A172 (cell line): ENCODE measurements at regions not wholly inside any gene's neighbourhood (a gene's known extent, or its start where the extent isn't known, plus 50 kb on each side); places are given as distances from the start of the nearest gene placed in this dataset.
"Not testable (repeated sequence)": the region's sequence is repeated elsewhere in the genome, so short reads cannot be mapped to it uniquely, and the experiment has no call there.

ENCODE experiments used
- DNase-seq: peaks from one replicate; pipeline ENCODE4 v3.0.0-alpha.2; 2015; ENCODE audit warnings: low spot score

DNA sequence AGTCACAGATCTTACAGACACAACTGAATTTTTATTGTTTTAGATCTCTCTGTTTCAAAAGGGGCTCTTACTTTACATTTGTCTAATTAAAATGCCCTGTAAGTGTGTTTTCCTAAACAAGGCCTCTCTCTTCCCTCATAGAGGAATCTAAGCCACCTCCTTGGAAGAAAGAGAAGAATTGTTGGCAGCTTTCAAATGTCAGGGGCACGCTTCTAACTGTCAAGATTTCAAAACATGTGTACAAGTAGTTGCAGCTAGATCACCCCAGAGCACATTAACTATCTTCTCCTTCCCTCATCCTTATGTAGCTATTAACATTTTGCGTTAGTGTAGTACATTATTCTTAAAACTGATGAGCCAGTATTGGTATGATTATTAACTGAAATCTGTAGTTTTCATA lies 266.5 kb upstream of the BOD1L1 start:
- no peak for DNase-seq

DNA sequence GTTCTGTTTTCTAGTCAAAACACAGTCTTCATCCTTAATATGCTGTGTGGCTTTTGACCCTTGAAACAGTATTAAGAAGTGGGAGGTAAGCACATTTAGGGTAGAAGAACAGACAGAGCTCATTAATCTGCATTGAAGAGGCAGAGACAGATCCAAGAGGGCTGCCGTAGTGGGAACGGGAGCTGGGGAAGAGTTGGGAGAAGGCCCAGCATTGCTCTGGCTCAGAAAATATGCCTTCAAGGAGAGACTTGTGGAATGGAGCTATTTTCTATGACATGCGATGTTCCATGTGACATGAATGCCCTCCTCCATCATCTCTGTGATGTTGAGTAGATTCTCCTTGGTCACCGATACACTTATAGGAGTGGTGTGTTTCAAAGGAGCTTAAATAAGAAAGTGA lies 273.3 kb upstream of the BOD1L1 start:
- DNase-seq = no peak

- no peak for DNase-seq
Measured at GRCh38 chr4:13902146-13902545, 274.6 kb upstream of the BOD1L1 start.

GRCh38 chr4:13903061-13903460 lies 275.5 kb upstream of the BOD1L1 start:
- no peak for DNase-seq

DNA sequence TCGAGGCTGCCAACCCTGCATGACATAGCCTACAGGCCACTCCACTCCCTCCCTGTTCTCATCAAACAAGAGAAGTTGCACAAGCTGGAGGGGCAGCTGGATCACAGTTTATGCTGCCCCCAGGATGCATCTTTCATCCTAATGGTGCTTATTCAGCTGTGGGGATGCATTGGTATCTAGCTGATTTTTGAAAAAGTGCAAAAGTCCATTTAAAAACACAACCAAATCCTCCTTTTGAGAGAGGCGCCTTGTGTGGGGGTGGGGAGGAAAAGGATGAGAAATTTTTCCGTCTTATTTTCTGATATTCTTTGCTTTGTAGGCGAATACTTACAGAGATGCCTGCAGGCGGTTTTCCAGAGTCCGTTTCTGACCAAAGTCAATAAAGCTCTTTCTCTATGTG lies 276.4 kb upstream of the BOD1L1 start:
- DNase-seq = no peak

DNA sequence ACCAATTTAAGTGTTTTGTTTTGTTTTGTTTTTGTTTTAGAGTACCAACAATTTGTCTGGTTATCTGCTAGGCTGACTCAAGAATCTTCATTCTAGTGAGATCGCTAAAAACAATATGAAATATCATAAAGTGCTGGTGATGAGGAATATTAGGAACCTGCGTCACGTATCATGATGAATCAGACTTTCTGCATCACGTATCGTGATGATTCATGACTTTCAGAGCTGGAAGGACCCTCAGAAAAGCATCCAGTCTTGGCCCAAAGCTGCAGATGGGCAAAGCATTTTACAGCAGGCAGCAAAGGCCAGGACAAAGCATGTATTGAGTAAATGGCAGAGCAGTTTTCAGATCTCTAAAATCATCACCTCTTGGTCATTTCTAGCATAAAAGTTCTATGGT lies 278.0 kb upstream of the BOD1L1 start:
- peak; percentile 5 for DNase-seq

GRCh38 chr4:13906727-13907126 lies 279.2 kb upstream of the BOD1L1 start:
- no peak for DNase-seq

- peak; percentile 94 for DNase-seq
Measured at GRCh38 chr4:13907255-13907751, 279.8 kb upstream of the BOD1L1 start.

- no peak for DNase-seq
Measured at GRCh38 chr4:13908455-13908854, 280.9 kb upstream of the BOD1L1 start.

DNA sequence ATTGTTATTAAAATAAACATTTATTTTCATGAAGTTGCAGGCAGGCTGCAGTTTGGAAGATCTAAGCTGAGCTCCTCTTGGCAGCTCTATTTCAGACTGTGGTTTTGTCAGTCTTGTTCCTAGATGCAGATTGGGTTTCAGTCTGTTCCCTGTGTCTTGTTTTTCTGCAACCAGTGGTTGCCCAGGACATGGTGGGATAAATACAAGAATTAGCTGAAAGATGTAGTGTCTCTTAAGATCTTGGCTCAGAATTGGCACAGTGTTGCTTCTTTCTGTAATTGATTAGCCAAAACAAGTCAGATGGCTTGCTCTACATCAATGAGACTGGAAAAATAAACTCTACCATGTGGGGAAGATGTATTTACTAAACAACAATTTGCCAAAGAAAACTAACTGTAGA lies 283.0 kb upstream of the BOD1L1 start:
- no peak for DNase-seq

DNA sequence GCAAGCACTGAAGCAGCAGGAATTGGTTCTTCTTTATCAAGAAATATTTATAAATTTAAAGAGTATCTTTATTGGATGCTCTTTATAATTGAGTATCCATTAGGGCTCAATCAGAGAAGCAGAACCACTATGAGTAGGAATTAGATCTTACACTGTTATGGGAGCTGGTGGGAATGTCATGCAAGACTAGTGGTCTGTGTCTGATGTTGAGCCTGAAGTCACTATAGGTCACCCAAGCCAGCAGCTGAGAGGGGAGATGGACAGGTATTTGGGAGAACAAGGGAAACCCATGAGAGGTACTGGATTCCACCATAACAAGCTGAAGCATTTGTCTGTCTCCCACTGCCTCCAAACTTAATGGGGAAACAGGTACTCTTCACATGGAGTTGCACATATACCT lies 283.7 kb upstream of the BOD1L1 start:
- DNase-seq = no peak

GRCh38 chr4:13912436-13912925 lies 285.0 kb upstream of the BOD1L1 start:
- no peak for DNase-seq

GRCh38 chr4:13912966-13913365 lies 285.4 kb upstream of the BOD1L1 start:
- no peak for DNase-seq

DNA sequence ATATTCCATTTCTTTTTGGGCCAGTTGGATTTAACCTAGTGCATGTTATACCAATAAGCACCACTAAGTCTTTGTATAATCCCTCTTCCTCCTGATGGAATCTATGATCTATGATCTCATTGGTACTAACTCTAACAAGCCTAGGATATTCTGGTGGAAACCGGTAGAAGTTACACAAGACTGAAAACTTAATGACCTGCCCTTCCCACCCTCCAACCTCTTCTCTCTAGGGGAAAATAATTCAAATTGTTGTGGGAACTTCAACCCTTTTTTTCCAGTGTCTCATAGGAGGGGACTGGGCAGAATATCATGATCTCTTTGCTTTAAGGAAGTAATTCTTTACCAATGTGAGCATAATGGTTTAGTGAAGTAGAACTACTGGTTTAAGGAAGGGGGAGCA lies 289.5 kb upstream of the BOD1L1 start:
- DNase-seq = no peak

DNA sequence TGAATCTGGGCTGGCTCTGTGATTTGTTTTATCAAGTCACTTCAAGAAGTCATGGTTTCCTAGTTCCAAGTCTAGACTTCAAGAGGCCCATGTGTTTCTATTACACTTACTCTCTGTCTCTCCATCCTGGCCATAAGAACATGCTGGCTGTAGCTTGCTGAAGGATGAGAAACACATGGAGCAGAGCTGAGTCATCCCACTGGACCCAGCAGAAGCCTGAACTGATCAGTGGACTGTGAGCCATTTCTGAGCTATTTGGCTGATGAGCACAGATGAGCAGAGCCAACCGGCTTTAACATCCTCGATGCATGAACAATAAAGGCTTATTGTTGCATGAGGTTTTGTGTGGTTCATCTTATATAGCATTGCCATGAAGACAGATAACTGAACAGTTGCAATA lies 290.6 kb upstream of the BOD1L1 start:
- peak; percentile 71 for DNase-seq

DNA sequence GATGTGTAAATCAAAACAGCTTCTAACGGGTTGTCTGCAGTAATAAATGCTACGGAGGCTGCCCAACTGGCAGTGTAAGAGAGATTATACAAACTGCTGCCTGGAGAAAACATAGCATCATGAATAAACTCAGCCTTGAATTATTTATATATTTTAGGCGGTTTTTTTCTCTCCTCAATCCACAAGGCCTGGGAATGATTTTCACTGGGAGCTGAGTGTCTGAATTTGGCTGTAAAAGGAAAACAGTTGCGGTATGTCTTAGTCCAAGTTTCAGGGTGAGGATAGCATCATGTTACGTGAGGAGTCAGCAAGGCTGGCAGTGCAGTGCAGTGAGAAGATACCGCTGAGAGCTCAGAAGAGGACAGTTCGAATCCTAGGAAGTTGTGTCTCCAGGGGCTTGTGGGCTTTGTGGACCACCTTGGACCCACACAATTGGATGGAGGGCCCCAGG lies 291.5 kb upstream of the BOD1L1 start:
- no peak for DNase-seq

- DNase-seq = peak; percentile 38
Measured at GRCh38 chr4:13920111-13920875, 292.8 kb upstream of the BOD1L1 start.

GRCh38 chr4:13920901-13921300 lies 293.4 kb upstream of the BOD1L1 start:
- DNase-seq = peak; percentile 97

DNA sequence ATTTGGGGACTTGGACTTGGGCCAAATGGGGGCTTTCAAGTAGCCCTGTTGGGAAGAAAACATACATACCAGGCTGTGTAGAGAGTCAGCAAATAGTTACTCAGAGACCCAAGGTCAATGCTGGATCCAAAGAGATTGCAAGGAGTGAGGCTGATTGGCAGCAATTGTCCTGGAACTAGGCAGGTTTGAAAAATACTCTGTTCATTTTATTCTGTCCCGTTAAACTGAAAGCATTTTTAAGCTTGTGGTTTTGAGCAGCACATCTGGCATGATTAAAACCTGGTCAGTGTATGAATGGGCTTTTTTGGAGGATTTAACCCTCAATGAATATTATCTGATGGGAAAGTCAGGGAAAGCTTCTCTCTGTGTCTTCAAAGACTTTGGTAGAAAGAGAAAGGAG lies 294.3 kb upstream of the BOD1L1 start:
- DNase-seq = no peak

DNA sequence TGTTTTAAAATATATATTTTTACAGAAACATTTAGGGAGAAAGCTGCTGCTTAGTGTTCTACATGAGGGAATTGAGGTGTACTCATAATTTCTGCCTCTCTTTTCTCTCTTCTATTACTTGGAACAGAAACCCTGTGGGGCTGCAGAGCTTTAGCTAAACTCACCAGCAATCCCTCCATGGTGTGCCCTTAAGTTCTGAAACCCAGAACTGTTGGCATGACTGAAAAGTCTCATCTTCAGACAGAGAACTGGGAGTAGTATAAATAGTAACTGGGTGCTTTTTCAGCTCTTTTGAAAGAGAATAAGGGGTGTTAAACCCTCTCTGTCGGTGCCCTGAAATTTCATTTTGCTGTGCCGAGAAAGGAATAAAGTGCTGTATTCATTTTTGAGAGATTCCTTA lies 294.9 kb upstream of the BOD1L1 start:
- DNase-seq = no peak

DNA sequence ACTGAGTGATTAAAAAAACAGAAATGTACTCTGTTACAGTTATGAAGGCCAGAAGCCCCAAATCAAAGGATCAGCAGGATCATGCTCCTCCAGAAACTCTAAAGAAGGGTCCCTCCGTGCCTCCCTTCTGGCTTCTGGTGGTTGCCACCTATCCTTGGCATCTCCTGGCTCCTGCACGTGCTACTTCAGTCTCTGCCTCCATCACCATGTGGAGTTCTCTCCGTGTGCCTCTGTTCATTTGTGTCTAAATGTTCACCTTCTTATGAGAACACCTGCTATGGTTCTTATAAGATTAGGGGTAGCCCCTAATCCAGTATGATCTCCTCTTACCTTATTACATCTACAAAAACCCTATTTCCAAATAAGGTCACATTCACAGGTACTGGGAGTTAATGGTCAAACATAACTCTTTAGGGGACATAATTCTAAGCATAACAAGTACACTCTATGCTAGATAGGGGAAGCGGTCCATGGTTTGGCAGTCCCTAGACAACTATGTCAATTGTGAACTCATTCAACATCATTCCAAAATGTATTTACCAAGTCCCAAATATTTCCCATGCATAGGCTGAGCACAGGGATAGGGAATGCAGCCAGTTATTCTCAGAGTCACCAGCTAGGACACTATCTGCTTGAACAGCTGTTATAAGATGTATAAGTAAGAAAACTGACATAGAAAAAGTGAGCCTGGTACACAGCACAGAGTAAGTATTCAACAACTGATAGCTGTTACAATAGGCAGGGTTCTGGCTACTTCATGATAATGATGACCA lies 295.5 kb upstream of the BOD1L1 start:
- no peak for DNase-seq

DNA sequence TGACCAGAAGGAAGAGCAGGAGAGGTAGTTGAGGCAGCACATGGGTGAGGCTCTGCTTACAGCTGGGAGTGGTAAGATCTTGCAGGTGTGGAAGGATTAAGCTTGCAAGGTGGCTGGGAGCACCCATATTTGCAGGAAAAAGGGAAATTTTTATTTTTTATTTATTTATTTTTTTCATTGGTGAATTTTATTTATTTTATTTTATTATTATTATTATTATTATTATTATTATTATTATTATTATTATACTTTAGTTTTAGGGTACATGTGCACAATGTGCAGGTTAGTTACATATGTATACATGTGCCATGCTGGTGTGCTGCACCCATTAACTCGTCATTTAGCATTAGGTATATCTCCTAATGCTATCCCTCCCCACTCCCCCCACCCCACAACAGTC lies 297.4 kb upstream of the BOD1L1 start:
- DNase-seq = not testable (repeated sequence)

- DNase-seq = no peak
Measured at GRCh38 chr4:13928214-13928613, 300.7 kb upstream of the BOD1L1 start.
